Medulla oblongata (tissue), 1 donor: ENCODE measurements at regions not wholly inside any gene's neighbourhood (a gene's known extent, or its start where the extent isn't known, plus 50 kb on each side); places are given as distances from the start of the nearest gene placed in this dataset.

Source experiments
- DNase-seq: peaks from one replicate; pipeline ENCODE4 v3.0.0-alpha.2; 2015; ENCODE audit errors: extremely low spot score

DNA sequence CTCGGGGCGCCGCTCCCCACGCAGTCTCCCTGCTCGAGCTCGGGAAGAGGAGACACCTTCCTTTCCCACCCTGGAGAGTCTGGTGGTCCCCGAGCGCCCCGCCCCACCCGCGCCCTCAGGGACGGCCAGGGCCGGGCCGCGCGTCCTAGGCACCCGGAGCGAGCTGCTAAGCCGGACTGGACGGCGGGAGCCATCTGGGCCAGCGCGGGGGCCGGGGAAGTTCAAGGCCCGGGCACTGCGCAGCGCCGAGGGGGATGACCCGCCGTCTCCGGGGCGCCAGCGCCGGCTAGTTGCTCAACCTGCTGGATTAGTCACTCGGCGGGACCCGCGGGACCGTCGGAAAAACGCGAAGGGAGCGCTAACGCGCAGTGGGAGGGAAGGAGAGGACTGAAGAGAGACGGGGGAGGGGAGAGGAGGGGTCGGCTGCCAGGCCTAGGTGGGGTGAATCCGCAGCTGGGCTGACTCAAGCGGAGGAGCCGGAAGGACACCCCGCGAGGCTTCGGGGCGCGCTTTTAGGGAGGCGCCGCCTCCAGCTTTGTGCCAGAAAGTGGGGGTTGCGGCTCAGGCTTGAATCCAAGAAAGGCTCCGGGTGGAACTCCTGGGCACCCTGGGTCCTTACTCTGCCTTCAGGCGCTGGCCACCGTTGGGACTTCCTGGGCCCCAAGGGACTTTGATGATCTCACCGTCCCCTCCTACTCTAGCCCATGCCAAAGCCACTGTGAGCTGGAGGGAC is 75.7 kb upstream of the FOXP4 start:
- DNase-seq = no peak

DNA sequence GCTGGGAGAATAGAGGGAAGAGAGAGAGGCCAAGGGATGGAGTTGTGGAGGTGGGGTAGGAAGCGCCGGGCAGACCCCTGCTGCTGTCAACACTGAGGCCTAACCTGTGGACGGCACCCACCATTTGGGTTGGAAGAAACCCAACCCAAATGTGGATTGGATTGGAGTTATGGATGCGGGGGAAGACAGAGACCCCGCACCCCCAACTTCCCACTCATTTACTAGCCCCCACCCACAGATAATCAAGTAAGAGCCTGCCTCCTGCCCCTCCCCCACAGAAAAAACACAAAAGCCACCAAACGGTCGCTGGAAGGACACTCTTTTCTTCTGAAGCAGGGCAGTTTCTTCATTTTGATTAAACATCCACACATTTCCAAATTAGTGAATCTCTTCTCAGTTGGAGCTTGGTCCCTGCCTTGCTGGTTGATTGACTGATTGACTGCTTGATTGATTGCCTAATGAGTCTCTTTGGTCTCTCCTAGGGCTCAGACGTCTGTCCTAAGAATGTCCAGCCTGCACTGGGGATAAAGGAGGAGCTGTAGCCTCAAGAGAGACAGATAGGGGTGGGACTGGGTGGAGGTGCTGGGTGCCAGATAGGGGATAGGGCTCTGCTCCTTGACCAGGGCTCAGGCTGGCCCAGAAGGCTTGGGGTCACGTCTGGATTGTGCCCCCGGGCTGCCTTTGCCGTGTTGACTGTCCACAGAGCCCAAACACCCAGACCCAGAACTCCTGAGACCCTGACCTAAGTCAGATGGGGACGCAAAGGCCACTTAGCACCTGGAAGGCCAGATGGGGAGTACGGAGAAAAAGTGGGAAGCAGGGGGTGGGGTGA is 74.9 kb upstream of the FOXP4 start:
- no peak for DNase-seq

DNA sequence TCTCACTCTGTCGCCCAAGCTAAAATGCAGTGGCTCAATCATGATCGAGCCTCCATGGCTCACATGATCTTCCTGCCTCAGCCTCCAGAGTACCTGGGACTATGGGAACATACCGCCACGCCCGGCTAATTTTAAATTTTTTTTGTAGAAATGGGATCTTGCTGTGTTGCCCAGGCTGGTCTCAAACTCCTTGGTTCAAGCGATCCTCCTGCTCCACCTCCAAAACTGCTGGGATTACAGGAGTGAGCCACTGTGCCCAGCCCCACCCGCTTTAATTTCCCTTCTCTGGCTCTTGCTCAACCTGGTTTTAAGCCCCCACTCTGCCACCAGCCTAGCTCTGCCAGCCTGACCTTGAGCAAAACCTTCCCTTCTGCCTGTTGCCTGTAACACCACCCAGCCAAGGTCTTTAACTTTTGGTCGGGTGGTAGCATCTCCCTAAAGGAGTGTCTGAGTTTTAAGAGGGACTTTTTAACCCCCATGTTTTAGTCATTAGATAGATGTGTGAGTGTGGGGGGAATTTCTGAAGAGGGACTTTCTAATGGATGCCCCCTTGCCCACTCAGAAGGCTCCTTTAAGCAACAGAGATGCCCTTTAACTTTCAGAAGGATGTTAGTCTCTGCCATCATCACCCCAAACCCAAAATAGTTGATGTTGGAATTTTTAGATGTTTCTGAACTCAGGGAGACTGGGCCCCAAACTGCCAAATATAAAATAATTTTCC is 71.8 kb upstream of the FOXP4 start:
- no peak for DNase-seq

DNA sequence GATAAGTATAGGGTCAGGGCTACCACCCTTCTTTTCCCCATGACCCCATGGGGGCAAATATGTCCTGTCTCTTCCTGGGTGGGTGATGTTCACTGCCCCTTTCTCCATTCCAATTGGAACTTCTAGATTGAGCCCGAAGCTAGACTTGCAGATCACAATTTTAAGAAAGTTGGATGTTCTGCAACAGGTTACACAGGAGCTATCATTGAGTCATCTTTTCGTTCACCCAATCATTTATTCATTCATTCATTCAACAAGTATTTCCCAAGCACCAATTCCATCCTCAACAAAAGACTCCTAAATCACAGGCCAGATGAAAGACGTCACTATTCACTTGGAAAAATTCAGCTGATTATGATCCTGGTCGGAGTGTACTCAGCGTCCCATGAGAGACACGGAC is 71.0 kb upstream of the FOXP4 start:
- no peak for DNase-seq

DNA sequence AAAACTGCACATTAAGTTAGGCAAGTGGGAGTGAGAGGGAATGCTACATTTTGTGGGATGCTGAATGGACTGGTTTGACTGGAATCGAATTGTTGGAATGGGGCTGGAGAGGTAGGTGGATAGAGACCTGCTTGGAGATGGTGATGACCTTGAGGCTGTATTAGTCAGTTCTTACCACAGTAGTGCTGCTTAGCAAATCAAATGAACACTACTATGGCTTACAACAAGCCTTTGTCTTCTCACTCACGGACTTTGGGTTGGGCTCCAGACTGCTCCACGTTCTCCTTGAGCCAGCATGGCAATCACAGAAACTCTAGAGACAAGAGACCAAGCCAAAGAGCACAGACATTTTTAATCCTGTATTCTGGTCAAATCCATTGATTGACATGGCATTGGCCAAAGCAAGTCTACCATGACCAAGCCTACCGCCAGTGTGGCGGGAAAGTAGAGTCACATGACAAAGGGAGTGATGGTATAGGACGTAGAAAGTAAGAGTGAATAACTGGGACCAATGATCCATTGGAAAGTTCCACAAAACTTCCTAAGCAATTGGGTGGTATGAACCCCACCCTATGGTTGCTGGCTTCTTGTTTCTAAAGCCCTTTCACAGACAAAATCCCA is 70.3 kb upstream of the FOXP4 start:
- DNase-seq = no peak

DNA sequence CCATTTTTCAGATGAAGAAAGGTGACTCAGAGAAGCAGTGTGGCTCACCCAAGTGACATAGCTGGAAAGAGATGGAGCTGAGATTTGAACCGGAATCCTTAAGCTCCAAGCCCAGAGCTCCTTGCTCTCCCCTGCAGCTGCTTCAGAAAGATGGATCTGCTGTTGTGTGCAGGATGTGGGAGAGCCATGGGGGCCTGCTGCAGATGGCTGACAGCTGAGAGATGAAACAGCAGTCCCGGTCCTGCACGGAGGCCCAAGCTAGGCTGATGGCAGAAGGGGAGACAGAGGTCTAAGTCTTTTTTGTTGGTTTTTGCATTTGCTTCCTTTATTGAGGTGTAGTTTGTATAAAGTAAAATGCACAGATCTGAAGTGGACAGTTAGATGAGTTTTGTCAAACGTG is 69.8 kb upstream of the FOXP4 start:
- DNase-seq = no peak

DNA sequence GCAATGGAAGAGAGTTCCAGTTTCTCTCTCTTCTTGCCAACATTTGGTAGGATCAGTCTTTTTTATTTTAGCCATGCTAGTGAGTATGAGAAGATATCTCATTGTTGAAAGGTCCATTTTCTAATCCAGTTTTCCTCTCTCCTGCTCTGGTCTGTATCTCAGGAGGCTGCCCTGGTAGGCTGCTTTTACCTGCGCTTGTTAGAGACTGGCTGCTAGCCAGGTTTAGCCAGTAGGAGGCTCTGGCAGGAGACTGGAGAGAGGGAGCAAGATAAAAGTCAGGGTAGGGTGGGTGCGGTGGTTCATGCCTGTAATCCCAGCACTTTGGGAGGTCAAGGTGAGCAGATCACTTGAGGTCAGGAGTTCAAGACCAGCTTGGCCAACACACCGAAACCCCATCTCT is 68.6 kb upstream of the FOXP4 start:
- no peak for DNase-seq

DNA sequence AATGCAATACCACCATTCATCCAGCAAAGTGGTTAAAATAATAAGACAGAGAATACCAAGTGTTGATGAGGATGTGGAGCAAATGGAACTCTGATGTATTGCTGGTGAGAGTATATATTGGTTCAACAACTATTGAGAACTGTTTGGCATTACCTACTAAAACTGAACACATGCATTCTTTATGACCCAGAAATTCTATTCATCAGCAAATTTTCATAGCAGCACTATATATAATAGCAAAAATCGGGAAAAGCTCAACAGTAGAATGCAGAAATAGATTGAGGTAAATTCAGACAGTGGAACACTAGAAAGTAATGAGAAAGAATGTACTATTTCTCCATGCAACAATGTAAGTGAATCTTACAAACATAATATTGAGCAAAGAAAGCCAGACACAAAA is 62.2 kb upstream of the FOXP4 start:
- no peak for DNase-seq

DNA sequence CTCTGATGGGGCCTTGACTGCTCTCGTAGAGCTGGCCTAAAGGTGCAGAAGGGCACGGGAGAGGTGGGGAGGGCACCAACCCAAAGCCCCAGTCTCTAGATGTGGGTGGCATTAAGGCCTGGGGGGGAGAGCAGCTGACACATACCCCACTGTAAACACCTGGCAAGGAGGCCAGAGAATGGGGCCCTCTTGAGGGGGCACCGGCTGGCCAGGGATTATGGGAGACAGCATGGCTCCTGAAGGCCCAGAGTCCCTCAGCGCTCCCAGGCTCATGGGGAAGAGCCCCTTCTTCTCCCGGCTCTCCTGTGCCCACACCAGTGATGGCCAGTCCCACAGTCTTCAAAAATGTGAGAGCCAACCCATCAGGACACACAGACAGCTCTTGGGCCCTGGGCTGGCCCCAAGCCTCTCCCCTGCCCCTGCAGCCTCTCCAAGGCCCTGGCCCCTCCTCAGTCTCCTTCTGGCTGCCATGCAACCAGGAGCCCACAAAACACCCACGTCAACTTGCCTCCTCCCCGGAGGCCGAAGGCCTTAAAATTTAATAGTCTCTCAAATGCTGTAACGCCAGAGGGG is 58.2 kb upstream of the FOXP4 start:
- DNase-seq = no peak

DNA sequence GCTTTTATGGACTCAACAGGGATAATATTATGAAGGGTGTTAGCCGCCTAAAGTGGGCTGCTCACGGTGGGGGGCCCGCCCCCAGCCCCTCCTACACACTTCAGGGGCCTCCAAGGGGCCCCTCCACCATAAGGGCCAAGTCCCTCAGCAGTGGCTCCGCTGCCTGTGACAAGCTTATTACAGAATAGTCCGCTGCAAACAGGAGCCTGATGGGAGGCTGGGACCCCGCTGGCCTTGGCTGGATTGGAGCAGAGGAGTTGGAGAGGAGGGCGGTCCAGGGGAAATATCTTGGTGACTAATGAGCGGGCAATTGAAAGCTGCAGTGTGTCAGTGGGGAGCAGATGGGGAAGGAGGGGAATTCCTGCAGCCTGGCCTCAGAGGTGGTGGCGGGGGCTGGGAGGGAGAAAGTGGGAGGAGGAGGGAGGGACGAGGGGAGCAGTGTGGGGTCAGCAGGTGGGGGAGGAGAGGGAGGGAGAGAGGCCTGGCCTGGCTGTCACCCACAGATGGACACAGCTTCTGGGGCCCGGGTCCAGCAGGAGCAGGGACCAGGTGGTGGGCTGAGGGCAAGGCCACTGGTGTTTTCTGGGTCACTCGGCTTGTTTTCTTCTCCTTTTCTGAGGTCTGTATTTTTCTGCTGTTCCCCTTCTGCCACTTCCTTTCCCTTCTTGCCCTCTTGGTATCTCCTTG is 57.6 kb upstream of the FOXP4 start:
- DNase-seq = no peak

DNA sequence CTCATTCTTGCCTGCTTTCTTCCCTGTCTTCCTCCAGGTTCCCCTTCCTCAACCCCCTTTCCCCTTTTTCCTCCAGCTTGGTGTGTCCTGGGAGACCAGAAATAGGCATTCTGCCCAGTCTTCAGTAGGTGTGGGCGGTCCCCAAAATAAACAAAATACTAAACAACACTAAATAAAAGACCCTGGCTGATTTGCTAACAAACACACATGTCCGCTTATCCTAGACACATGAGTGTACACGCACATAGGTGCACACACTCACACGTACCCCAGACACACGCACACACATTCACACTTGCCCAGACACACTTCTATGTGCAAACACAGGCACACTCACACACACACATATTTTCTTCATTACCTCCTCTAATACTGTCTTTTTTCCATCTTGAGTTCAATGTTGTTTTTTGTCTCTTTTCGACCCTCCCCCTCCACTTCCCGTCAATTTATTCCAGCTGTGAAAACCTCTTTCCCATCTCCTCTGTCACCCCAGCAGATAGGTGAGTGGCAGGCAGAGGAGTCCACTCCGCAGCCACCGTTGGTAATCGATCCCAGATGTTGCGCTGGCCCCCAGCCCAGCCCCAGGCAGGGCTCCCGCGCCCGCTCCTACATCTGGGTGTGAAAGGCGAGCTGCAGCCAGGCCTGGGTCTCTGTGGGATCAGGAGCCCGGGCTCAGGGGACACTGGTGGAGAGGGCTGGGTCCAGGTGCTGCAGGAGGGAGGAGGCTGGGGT is 56.9 kb upstream of the FOXP4 start:
- DNase-seq = no peak

DNA sequence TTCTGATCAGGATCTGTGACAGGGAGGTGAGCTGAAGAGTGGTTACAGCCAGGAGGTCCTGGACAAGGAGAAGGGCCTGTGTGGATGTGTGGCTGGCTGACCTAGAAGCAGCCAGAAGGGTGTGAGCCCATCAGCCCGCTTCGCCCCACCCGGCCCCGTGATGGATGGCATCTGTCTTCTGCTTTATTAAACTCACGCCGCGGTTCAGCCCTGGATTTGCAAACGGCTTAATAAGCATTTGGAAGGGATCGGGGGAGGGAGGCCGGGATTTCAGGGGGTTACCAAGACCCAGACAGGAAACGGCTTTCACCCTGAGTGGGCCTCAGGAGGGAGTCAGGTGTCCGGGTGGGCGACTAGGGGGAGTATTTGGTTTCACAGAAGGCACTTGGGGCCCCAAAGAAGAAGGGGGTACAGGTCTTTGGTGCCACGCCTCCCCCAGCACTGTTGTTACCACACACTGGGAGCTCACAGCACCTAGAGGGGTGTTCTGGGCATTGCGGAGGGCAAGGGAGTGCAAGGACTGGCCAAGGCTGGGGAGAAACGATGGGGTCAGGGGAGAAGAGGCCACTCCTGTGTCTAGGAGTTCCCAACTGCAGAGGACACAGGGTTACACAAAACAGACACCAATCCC is 53.8 kb upstream of the FOXP4 start:
- DNase-seq = no peak

DNA sequence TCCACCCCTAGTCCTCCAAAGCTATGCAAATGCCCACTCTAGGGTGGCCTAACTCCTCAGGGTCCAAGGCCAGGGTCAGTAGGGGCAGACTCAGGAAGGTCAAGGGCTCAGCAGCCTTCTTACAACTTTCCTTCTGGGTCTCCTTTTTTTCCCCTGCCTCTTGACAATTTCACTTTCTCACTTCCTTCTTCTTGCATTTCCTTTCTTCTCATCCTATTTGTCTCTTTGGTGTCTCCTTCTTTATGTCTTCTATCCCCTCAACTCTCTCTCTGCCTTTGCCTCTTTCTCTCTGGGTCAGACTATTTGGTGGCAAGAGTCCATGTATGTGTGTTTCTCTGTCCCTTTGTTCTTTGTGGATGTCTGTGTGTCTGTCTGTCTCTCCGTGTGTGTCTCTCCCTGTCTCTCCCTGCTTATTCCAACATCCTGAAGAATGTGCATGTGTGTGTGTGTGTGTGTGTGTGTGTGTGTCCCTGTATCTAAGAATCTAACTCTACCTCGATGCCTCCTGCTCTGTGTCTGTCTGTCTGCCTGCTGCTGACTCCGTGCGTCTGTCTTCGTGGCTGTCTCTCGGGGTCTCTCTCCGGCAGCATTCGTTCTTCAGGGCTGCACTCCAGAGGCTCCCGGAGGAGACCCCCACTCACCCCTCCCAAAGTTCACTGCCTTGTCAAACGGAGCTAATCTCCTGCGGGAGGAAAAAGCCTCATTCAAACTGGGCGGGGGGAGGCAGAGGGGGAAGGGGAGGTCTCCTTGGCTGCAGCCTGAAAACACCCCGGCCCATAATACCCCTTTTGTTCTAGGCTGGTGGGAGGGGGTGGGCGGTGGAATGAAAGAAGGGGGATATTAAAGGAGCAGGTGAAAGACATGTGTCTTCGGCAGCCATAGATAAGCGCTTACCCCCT is 51.7 kb upstream of the FOXP4 start:
- DNase-seq = no peak
